ENCODE measurements at regions not wholly inside any gene's neighbourhood (a gene's known extent, or its start where the extent isn't known, plus 50 kb on each side); places are given as distances from the start of the nearest gene placed in this dataset.

- TF ChIP-seq, protein P1, sequence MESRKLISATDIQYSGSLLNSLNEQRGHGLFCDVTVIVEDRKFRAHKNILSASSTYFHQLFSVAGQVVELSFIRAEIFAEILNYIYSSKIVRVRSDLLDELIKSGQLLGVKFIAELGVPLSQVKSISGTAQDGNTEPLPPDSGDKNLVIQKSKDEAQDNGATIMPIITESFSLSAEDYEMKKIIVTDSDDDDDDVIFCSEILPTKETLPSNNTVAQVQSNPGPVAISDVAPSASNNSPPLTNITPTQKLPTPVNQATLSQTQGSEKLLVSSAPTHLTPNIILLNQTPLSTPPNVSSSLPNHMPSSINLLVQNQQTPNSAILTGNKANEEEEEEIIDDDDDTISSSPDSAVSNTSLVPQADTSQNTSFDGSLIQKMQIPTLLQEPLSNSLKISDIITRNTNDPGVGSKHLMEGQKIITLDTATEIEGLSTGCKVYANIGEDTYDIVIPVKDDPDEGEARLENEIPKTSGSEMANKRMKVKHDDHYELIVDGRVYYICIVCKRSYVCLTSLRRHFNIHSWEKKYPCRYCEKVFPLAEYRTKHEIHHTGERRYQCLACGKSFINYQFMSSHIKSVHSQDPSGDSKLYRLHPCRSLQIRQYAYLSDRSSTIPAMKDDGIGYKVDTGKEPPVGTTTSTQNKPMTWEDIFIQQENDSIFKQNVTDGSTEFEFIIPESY (CRISPR knock-in tag; IDR thresholded peaks at IDR 0.05): no peak
- TF ChIP-seq NFE2 (CRISPR knock-in tag; IDR thresholded peaks at IDR 0.05) (no peak), PREB (CRISPR knock-in tag; IDR thresholded peaks at IDR 0.05) (no peak), POLR2AphosphoS5 (IDR thresholded peaks at IDR 0.05; ENCODE audit: low read depth, low read length) (no peak), SRF (IDR thresholded peaks at IDR 0.05; ENCODE audit: low read depth, low read length) (no peak), PHF8 (CRISPR knock-in tag; IDR thresholded peaks at IDR 0.05) (no peak), POLR2A (IDR thresholded peaks at IDR 0.05; ENCODE audit: insufficient read depth in 1 of 2, low read depth in 2 of 2, low read length in 2 of 2) (no peak)
- TF ChIP-seq, protein P2, sequence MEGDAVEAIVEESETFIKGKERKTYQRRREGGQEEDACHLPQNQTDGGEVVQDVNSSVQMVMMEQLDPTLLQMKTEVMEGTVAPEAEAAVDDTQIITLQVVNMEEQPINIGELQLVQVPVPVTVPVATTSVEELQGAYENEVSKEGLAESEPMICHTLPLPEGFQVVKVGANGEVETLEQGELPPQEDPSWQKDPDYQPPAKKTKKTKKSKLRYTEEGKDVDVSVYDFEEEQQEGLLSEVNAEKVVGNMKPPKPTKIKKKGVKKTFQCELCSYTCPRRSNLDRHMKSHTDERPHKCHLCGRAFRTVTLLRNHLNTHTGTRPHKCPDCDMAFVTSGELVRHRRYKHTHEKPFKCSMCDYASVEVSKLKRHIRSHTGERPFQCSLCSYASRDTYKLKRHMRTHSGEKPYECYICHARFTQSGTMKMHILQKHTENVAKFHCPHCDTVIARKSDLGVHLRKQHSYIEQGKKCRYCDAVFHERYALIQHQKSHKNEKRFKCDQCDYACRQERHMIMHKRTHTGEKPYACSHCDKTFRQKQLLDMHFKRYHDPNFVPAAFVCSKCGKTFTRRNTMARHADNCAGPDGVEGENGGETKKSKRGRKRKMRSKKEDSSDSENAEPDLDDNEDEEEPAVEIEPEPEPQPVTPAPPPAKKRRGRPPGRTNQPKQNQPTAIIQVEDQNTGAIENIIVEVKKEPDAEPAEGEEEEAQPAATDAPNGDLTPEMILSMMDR (CRISPR knock-in tag; IDR thresholded peaks at IDR 0.05): no peak
- TF ChIP-seq, protein P3, sequence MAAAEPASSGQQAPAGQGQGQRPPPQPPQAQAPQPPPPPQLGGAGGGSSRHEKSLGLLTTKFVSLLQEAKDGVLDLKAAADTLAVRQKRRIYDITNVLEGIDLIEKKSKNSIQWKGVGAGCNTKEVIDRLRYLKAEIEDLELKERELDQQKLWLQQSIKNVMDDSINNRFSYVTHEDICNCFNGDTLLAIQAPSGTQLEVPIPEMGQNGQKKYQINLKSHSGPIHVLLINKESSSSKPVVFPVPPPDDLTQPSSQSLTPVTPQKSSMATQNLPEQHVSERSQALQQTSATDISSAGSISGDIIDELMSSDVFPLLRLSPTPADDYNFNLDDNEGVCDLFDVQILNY (CRISPR knock-in tag; conservative IDR thresholded peaks at IDR 0.05): no peak
Measured at GRCh38 chr6:14819001-14819400, 426.9 kb upstream of the JARID2 start.

Measured in HepG2 (cell line).